Adrenal gland (tissue), 9 donors: ENCODE measurements at regions not wholly inside any gene's neighbourhood (a gene's known extent, or its start where the extent isn't known, plus 50 kb on each side); places are given as distances from the start of the nearest gene placed in this dataset.

Source experiments
- DNase-seq, 7 donors: peaks; one replicate each; pipeline ENCODE4 v3.0.0-alpha.2; 2019 to 2020
- H3K27ac ChIP-seq, 5 donors: fragments of 200-600 bp; sonication (generic) in 4 of 5; 1 replicate in 3 of 5; 2 replicates in 2 of 5; pipeline versions ENCODE4 v1.5.1 to v1.8.0; 2016 to 2020; ENCODE audit warnings: mild to moderate bottlenecking in 1 of 5
- H3K27me3 ChIP-seq: fragments of 200-600 bp; 2 replicates; pipeline ENCODE4 v1.8.0; 2021
- H3K36me3 ChIP-seq, 2 donors: fragments of 200-600 bp; replicated peaks in 1 of 2; 1 replicate in 1 of 2; 2 replicates in 1 of 2; pipeline versions ENCODE4 v1.5.1 to v1.8.0; 2018 to 2022
- H3K4me1 ChIP-seq, 2 donors: fragments of 200-600 bp; replicated peaks in 1 of 2; 1 replicate in 1 of 2; 2 replicates in 1 of 2; pipeline versions ENCODE4 v1.5.1 to v1.8.0; 2018 to 2021
- H3K4me3 ChIP-seq, 4 donors: fragments of 200-600 bp; sonication (generic) in 3 of 4; one replicate each; pipeline ENCODE4 v1.5.1; 2016 to 2018
- H3K9me3 ChIP-seq, 3 donors: fragments of 200-600 bp; sonication (generic) in 1 of 3; replicated peaks in 1 of 3; 1 replicate in 2 of 3; 2 replicates in 1 of 3; pipeline versions ENCODE4 v1.5.1 to v1.8.0; 2016 to 2021
- CTCF ChIP-seq, 6 experiments: fragments of 450-650 bp in 4 of 6; fragments of 200-600 bp in 2 of 6; sonication (generic) in 1 of 6; IDR thresholded peaks; 1 replicate in 5 of 6; 2 replicates in 1 of 6; pipeline versions ENCODE4 v1.5.1 to v1.8.0; 2016 to 2021; ENCODE audit warnings: antibody characterized with exemption in 6 of 6, mild to moderate bottlenecking in 2 of 6, moderate library complexity in 1 of 6
- POLR2A ChIP-seq, 2 donors: fragments of 450-650 bp; IDR thresholded peaks; one replicate each; pipeline ENCODE4 v1.6.1; 2017; ENCODE audit warnings: antibody characterized with exemption in 2 of 2, mild to moderate bottlenecking in 2 of 2, moderate library complexity in 1 of 2
- WGBS, 4 donors: extraction: QIAGEN DNeasy Blood & Tissue Kit in 2 of 4; methylation state at CpG; one replicate each; pipeline versions ENCODE4 v1.1.5 to v1.1.7; 2013 to 2017; 5-methylcytosine and 5-hydroxymethylcytosine counted together
- intact Hi-C, 2 donors: fragments of 100-400 bp; cut with DNase I; formaldehyde crosslinking; loops; one replicate each; pipeline versions ENCODE4 v1.14.1 to v1.15.0; 2022 to 2023
- donor health status: healthy with polysubstance abuse.
- donor health status: Bipolar disorder and iron deficiency.
- donor health status: DM: yes; HTN: yes; CAD: no.
- donor health status: DM: no; HTN: no; CAD: no.
- donor health status: DM: no; HTN: no; CAD: no.

DNA sequence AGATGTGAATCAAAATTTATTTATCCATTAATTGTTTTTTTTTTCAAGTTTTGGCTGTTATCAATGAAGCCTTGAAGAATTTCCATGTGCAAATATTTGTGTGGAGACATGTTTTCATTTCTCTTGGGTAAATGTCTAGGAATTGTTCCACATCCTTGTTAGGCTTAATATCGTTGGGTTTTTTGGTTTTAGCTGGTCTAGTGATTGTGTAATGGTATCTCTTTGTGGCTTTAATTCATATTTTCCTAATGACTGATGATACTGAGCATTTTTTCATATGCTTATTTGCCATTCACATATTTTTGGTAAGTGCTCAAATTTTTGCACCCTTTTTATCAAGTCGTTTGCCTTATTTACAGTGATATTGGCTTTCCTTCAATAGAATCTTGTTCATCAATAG, 250.3 kb upstream of the EPHA4 start:
- intact Hi-C loops: no loop called here
- no peaks in the 10 kb centered on the region for H3K9me3 ChIP-seq
- WGBS, 4 donors: 64 to 77% (median 71%) methylated on average over 2 of the region's 2 CpGs
- H3K27ac ChIP-seq: no peak overlapping the region
- H3K27me3 ChIP-seq: no peaks in the 10 kb centered on the region
- TF ChIP-seq CTCF (IDR thresholded peaks at IDR 0.05) (no peak), POLR2A (IDR thresholded peaks at IDR 0.05) (no peak)
- DNase-seq: no peak
- H3K36me3 ChIP-seq: no peaks in the 10 kb centered on the region
- no peak overlapping the region for H3K4me3 ChIP-seq
- H3K4me1 ChIP-seq: no peaks in the 10 kb centered on the region

GRCh38 chr2:221818616-221819320, 246.7 kb upstream of the EPHA4 start:
- intact Hi-C loops: no loop called here
- H3K36me3 ChIP-seq: no peaks in the 10 kb centered on the region
- no peaks in the 10 kb centered on the region for H3K9me3 ChIP-seq
- WGBS, 4 donors: 50 to 57% (median 54%) methylated on average over 9 of the region's 9 CpGs
- H3K27me3 ChIP-seq: no peaks in the 10 kb centered on the region
- no peak overlapping the region for H3K27ac ChIP-seq
- no peak for DNase-seq
- TF ChIP-seq POLR2A (IDR thresholded peaks at IDR 0.05) (no peak), CTCF (IDR thresholded peaks at IDR 0.05) (no peak)
- no peaks in the 10 kb centered on the region for H3K4me1 ChIP-seq
- H3K4me3 ChIP-seq: no peak overlapping the region

DNA sequence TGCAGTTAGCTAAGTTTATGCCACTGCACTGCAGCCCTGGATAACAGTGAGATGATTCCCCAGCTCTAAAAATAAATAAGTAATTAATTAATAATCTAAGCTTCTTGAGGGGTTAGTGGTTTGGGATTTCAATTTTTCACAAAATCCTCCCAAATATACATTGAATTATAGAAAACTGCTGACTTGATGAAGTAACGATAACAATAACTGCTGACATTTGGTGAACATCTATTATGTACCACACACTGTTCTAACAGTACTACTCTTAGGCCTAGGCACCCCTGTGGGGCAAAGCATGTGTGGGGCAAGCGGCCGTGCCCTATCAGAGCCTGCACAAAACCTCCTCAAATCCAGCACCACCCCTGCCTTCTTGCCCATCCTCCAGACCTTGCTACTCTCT, 245.8 kb upstream of the EPHA4 start:
- H3K36me3 ChIP-seq: no peaks in the 10 kb centered on the region
- intact Hi-C loops: no loop called here
- no peak overlapping the region for H3K4me3 ChIP-seq
- H3K27ac ChIP-seq: no peak overlapping the region
- TF ChIP-seq POLR2A (IDR thresholded peaks at IDR 0.05): no peak
- WGBS, 4 donors: 91 to 98% (median 95%) methylated on average over 3 of the region's 3 CpGs
- no peaks in the 10 kb centered on the region for H3K4me1 ChIP-seq
- no peak for DNase-seq
- no peaks in the 10 kb centered on the region for H3K27me3 ChIP-seq
- H3K9me3 ChIP-seq: no peaks in the 10 kb centered on the region

DNA sequence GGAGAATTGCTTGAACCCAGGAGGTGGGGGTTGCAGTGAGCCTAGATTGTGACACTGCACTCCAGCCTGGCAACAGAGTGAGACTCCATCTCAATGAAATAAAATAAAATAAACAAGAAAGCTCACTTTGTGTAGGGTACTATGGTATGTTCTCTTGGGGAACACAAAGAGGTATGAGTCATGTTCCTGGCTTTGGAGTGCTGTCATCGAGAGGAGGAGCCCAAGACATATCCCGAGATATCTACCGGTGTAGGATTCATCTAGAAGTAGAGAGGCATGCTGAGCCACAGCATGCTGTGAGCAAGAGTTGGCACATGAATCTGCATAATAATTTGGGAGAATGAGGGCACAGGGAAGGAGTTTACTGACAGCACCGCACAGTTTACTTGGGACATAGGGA, 244.9 kb upstream of the EPHA4 start:
- no peak for TF ChIP-seq CTCF (IDR thresholded peaks at IDR 0.05)
- no peak for TF ChIP-seq POLR2A (IDR thresholded peaks at IDR 0.05)
- Histone ChIP-seq H3K36me3 (no peaks in the 10 kb centered on the region), H3K4me1 (no peaks in the 10 kb centered on the region), H3K4me3 (no peak overlapping the region), H3K27me3 (no peaks in the 10 kb centered on the region), H3K9me3 (no peaks in the 10 kb centered on the region), H3K27ac (no peak overlapping the region)
- no peak for DNase-seq
- intact Hi-C loops: no loop called here
- WGBS, 4 donors: 91 to 95% (median 92%) methylated on average over 4 of the region's 4 CpGs

DNA sequence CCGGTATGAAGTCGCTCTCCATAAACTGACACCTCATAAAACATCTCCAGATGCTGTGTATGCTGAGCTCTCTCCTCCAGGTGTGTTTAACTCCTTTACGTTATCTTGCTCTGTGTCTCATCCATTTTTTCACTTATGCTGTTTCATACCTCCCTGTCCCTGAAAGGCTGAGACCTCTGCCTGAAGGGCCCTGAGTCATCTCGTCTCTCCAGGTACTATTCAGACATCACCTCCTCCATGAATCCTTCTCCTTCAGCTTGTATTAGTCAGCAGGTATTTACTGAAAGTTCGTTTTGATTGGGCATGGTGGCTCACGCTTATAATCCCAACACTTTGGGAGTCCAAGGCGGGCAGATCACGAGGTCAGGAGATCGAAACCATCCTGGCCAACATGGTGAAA, 244.5 kb upstream of the EPHA4 start:
- Histone ChIP-seq H3K27ac (no peak overlapping the region), H3K27me3 (no peaks in the 10 kb centered on the region), H3K4me3 (no peak overlapping the region), H3K36me3 (no peaks in the 10 kb centered on the region), H3K4me1 (no peaks in the 10 kb centered on the region), H3K9me3 (no peaks in the 10 kb centered on the region)
- WGBS, 4 donors: 78 to 88% (median 85%) methylated on average over 9 of the region's 9 CpGs
- TF ChIP-seq POLR2A (IDR thresholded peaks at IDR 0.05): no peak
- no peak for DNase-seq
- intact Hi-C loops: no loop called here
